NAMALWA (cell line): ENCODE measurements at regions not wholly inside any gene's neighbourhood (a gene's known extent, or its start where the extent isn't known, plus 50 kb on each side); places are given as distances from the start of the nearest gene placed in this dataset.
A peak's percentile ranks its signal among the peaks of the same experiment; 100 is the strongest.

Experiments used
- DNase-seq: peaks from one replicate; pipeline ENCODE4 v3.0.0-alpha.2; 2015; ENCODE audit warnings: low spot score

DNA sequence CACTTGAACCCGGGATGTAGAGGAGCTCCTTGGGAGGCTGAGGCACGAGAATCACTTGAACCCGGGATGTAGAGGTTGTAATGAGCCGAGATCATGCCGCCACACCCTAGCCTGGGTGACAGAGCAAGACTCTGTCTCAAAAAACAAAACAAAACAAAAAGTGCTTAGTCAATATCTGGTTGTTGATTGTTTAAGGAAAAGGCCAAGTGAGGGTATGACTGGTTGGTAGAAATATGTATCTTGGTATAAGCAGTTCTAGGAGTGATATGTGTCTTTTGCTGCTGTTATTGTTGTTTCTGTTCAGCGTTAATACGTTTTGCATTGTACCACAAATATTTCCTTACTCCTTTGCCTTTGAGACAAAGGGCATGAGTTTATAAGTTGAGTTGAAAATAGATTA, 210.7 kb upstream of the DMRT1 start:
- DNase-seq: no peak

DNA sequence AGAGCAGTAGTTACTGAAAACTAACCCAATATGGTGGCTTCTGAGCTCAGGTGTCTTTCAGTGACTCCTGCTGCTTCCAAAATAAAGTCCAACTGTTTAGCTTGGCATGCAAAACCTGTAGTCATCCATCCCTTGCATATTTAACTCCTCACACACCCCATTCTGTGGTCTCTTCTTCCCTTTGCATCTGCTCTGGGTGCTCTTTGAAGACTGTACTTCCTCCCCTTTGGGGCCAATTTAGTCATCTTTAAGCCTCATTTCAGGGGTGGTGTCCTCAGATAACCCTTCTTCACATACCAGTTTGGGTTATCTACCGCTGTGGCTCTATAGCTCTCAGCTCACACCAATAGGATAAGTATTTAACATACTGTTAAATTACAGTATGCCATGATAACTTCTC, 209.9 kb upstream of the DMRT1 start:
- no peak for DNase-seq

GRCh38 chr9:633461-633860, 208.0 kb upstream of the DMRT1 start:
- DNase-seq: no peak

DNA sequence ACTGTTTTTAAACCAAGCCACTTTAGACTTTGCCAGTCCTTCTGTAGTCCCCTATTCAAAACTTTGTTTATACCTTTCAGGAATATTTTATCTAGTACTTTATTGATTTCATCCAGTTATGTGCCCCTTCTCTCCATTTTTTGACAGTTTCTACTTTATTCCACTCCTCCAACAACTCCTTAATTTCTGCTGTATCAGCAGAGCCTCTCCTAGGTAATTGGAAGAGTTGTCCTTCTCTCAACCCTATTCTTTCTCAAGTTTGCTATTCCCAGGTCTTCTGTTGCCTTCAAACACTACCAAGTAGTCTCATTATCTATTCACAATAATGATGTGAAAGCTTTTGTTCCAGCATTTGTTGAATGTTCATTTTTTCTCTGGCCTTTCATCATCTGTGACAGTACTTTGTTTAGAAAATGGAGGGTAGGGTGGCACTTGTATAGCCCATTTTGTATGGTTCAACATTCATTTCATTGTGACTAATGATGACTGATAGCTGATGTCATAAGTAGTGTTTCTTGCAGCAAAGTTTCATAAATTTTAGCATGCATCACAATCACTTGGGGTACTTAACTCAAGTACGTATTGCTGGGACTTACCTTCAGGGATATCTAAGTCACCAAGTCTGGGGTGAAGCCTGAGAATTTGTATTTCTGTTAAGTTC, 204.4 kb upstream of the DMRT1 start:
- DNase-seq: no peak

- no peak for DNase-seq
Measured at GRCh38 chr9:638152-638551, 203.3 kb upstream of the DMRT1 start.

- no peak for DNase-seq
Measured at GRCh38 chr9:642014-642413, 199.5 kb upstream of the DMRT1 start.

- no peak for DNase-seq
Measured at GRCh38 chr9:643966-644365, 197.5 kb upstream of the DMRT1 start.

DNA sequence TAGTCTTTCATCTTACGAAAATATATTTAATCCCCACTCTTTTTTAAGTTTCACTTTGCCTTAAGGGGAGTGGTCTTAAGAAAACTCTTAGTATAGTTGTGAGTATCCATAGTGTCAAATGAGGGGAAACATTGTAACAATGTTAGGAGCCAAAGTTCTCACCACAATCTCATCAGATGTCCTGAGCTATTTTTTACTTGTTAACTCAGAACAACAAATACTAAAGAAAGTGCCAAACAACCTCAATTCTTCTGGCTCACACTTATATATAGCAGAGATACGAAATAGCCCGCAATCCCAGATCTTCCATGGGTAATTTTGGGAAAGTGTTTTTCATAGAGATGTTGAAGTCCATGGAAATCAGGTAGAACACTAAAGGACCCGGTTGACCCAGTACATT, 194.0 kb upstream of the DMRT1 start:
- no peak for DNase-seq

DNA sequence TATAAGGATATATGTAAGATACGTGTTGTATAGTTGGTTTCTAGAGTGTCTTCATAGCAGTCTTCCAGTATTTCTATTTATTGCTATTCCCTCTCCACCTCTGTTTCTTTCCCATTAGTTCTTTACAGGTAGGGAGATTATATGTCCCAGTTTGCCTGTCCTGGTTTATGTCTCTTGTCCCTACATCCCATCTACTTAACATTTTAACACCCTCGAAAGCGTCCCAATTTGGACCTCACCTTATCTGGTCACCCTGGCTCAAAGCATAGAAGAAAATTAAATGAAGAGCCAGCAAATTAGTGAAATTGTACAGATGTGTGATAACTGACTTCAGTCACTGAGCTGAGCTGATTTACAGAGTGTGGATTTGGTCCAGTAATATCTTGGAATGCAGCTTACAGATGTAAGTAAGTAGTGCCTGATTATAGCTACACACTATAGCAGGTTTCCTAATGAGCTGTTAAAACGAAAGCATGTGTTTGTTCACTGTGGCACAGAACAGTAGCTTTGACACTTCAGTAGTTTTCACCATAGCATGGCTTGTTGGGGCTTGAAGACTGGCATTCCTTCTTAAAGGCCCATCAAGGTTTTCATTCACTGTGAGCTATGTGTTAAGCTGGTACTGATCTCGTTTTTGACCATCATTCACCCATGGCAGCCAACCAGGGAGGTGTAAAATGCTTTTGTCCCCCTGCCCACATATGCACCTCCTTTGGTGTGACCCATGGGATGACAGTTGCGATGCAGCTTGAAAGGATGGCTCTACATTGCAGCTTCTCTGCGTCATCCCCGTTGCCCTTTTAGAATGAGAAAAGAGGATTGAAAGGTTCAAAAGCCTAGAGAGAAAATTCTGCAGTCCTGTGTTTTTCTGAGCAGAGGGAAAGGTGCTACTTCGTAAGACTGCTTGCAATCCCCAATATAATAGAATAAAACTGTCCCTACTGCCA, 192.1 kb upstream of the DMRT1 start:
- peak; percentile 19 for DNase-seq

DNA sequence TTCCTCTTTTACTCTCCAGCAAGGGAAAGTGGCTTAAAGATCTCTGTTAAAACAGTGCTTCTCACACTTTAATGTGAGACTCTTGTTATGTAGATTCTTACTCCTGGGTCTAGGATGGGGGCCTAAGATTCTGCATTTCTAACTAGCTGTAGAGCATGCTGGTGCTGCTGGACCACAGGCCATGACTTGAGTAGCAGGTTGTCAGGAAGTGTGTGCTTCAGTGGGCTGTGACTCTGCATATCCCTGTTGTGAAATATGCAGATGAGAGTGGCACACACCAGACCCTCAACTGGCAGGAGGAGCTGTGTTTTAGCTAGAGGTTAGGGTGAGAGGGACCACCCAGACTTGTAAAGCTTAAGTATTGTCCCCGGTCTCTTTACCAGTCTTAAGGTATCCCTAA, 191.1 kb upstream of the DMRT1 start:
- DNase-seq: peak; percentile 61

- no peak for DNase-seq
Measured at GRCh38 chr9:651371-651770, 190.1 kb upstream of the DMRT1 start.

GRCh38 chr9:652914-653313, 188.6 kb upstream of the DMRT1 start:
- DNase-seq: no peak

- DNase-seq: no peak
Measured at GRCh38 chr9:653421-653820, 188.1 kb upstream of the DMRT1 start.

DNA sequence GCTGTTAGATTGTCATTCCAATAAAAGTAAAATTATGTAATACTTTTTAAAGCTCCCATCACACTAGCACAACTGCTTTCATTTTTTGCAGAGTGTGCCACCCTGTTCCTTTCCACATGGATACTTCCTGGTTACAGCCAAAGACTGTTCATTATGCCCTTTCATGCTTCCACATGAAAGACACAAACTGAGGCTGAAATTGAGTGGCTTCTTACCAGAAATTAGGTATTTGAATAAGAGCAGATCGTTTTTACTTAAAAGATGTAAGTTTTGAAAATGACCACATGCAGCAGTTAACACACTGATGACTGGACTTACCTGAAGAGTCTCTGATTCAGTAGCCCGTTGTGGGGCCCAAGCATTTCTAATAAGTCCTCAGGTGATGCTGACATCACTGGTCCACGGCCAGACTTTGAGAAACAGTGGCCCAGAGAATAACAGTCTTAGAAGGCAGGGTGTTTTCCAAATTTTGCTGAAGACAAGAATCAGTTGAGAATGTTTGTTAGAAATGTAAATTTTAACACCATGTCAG, 187.6 kb upstream of the DMRT1 start:
- DNase-seq: no peak

GRCh38 chr9:655875-656274, 185.6 kb upstream of the DMRT1 start:
- no peak for DNase-seq

DNA sequence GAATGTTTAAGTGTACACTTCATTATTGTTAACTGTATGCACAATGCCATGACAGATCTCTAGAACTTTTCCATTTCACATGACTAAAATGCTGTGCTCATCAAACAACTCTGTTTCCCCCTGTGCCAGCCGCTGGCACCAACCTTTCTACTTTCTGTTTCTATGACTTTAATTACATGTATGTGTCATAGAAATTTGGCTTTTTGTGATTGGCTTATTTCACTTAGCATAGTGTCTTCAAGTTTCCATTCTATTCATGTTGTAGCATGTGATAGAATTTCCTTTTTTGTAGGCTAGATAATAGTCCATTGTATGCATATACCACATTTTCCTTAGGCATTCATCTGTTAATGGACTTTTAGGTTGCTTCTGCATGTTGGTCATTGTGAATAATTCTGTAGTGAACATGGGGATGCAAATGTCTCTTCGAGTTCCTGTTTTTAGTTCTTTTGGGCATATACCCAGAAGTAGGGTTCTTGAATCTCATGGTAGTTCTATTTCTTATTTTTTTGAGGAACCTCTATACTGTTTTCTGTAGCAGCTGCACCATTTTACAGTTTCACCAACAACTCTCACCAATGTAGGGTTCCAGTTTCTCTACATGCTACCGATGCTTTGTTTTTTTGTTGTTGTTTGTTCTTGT, 184.4 kb upstream of the DMRT1 start:
- DNase-seq: peak; percentile 38

DNA sequence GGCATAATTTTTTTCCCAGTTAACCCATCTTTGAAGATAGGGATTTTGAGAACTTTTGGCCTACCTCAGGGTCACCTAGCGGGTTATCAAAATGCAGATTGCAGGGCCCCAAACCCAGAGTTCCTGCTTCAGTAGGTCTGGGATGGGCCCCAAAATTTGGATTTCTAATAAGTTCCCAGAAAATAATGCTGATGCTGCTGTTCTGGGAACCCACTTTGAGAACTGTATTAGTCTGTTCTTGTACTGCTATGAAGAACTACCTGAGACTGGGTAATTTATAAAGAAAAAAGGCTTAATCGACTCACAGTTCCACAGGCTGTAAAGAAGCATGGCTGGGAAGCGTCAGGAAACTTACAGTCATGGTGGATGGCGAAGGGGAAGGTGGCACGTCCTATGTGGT, 182.2 kb upstream of the DMRT1 start:
- DNase-seq: no peak

DNA sequence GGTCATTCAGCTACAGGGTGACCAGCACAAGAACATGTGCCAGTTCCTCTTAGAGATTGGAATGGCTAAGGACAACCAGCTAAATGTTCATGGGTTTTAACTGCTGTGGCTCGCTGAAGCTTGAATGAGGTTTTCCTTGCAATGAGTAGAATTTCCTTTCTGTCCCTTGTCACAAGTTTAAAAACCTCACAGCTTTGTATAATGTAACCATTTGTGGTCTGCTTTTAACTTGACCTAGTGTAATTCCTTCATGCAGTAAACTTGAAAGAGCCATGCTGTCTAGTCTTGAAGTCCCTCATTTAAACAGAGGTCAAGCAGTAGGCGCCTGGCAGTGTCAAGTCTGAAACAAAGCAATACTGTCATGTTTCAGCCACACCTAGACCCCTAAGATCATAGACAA, 181.3 kb upstream of the DMRT1 start:
- no peak for DNase-seq

GRCh38 chr9:663541-663940, 178.0 kb upstream of the DMRT1 start:
- no peak for DNase-seq

DNA sequence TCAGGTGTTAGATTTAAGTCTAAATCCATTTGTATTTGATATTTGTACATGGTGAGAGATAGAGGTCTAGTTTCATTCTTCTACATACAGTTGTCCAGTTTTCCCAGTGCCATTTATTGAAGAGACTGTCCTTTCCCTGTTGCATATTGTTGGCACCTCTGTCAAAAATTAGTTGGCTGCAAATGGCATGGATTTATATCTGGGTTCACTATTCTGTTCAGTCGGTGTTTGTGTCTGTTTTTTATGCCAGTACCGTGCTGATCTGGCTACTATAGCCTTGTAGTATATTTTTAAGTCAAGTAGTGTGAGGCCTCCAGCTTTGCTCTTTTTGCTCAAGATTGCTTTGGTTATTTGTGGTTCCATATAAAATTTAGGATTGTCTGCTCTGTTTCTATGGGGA, 176.2 kb upstream of the DMRT1 start:
- no peak for DNase-seq

DNA sequence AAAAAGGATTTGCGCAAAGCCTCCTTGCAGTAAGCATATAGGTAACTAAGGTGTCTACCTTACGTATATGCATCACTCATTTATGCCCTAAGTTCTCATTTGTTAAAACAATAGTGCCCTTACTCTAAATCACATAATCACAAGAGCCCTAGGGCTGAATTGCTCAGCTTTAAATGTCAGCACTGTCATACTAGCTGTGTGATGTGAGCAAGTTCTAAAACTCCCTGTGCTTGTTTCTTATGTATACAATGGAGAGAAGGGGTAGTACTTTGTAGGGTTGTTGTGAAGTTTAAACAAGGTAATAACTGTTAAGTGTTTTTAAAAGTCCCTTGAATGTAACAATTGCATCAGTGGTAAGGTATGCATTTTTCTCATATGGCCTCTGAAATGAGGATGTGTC, 169.5 kb upstream of the DMRT1 start:
- no peak for DNase-seq

GRCh38 chr9:672851-673250, 168.6 kb upstream of the DMRT1 start:
- DNase-seq: no peak
